ENCODE measurements at regions not wholly inside any gene's neighbourhood (a gene's known extent, or its start where the extent isn't known, plus 50 kb on each side); places are given as distances from the start of the nearest gene placed in this dataset.

DNA sequence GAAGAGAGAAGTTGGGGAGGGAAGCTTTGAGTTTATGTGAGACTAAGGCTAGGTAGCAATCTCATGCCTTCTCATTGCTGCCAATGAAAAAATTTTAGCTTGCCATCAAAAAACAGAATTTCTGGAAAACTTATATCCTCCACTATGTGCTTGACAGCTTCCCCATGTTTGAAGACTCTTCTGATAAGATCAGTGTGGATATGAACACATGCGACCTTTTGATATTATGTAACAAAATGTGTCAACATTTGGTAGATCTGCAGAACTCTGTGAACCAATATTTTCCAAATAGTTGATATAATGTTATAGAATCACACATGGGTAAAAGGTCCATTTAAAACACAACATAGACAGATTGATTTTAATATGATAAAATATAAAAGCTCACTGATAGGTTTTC is 380.9 kb upstream of the PROK2 start:
- intact Hi-C loops (cut with DNase I; ENCODE audit: low total_unique reads): no loop called here
- H3K9me3 ChIP-seq: no peaks in the 10 kb centered on the region
- TF ChIP-seq, protein P1, sequence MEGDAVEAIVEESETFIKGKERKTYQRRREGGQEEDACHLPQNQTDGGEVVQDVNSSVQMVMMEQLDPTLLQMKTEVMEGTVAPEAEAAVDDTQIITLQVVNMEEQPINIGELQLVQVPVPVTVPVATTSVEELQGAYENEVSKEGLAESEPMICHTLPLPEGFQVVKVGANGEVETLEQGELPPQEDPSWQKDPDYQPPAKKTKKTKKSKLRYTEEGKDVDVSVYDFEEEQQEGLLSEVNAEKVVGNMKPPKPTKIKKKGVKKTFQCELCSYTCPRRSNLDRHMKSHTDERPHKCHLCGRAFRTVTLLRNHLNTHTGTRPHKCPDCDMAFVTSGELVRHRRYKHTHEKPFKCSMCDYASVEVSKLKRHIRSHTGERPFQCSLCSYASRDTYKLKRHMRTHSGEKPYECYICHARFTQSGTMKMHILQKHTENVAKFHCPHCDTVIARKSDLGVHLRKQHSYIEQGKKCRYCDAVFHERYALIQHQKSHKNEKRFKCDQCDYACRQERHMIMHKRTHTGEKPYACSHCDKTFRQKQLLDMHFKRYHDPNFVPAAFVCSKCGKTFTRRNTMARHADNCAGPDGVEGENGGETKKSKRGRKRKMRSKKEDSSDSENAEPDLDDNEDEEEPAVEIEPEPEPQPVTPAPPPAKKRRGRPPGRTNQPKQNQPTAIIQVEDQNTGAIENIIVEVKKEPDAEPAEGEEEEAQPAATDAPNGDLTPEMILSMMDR (IDR thresholded peaks at IDR 0.05): no peak
- TF ChIP-seq POLR2A (IDR thresholded peaks at IDR 0.05): no peak
- H3K27ac ChIP-seq: no peak overlapping the region
- peaks cover 0 to under 1% of the 10 kb centered on the region in 2 donors for H3K4me1 ChIP-seq
- no peaks in the 10 kb centered on the region for H3K27me3 ChIP-seq
- no peaks in the 10 kb centered on the region for H3K36me3 ChIP-seq
- H3K4me3 ChIP-seq: no peak overlapping the region
- no peak for DNase-seq

DNA sequence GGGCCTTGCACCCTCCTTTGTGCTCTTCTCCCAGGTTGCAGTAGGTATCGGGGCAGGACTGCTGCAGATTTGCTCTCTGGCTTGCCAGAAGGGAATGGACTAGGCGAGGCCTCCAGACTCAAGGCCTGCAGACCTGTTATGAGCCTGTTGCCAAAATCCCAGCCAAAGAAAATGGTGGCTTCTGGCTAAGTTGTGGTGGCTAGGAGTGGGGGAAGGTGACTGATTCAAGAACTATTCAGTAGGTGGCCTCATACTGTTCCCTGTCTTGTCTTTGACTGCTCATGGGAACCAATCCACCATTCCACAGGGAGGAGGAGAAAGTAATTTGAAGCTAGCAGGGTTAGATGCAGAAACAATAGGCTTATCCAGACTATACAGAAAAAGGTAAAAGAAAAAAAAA is 380.4 kb upstream of the PROK2 start:
- TF ChIP-seq POLR2A (IDR thresholded peaks at IDR 0.05): no peak
- TF ChIP-seq, protein P1 (IDR thresholded peaks at IDR 0.05): no peak
- H3K36me3 ChIP-seq: no peaks in the 10 kb centered on the region
- H3K4me1 ChIP-seq: no peaks in the 10 kb centered on the region
- DNase-seq: no peak
- H3K4me3 ChIP-seq: no peak overlapping the region
- H3K27ac ChIP-seq: no peak overlapping the region
- intact Hi-C loops (cut with DNase I; ENCODE audit: low total_unique reads): no loop called here
- H3K27me3 ChIP-seq: no peaks in the 10 kb centered on the region
- no peaks in the 10 kb centered on the region for H3K9me3 ChIP-seq

DNA sequence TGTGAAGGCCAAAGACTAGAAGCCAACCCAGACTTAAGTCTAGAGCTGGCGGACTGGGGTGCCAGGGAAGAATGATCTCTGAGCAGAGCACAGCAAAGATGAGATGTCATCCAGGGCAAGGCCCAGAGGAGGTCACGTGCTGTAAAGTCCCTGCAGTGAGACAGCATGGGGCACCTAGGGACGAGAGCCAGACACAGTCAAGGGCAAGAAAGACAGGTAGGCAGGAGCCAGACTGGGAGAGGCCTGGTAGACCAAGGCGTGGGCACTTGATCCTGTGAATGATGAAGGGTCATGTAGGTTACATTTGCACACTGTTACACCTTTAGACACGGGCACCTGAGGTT is 379.7 kb upstream of the PROK2 start:
- Histone ChIP-seq H3K4me1 (no peaks in the 10 kb centered on the region), H3K27me3 (no peaks in the 10 kb centered on the region), H3K36me3 (no peaks in the 10 kb centered on the region), H3K9me3 (no peaks in the 10 kb centered on the region), H3K27ac (no peak overlapping the region), H3K4me3 (no peak overlapping the region)
- intact Hi-C loops (cut with DNase I; ENCODE audit: low total_unique reads): no loop called here
- no peak for TF ChIP-seq POLR2A (IDR thresholded peaks at IDR 0.05)
- TF ChIP-seq, protein P1 (IDR thresholded peaks at IDR 0.05): no peak
- DNase-seq: no peak

DNA sequence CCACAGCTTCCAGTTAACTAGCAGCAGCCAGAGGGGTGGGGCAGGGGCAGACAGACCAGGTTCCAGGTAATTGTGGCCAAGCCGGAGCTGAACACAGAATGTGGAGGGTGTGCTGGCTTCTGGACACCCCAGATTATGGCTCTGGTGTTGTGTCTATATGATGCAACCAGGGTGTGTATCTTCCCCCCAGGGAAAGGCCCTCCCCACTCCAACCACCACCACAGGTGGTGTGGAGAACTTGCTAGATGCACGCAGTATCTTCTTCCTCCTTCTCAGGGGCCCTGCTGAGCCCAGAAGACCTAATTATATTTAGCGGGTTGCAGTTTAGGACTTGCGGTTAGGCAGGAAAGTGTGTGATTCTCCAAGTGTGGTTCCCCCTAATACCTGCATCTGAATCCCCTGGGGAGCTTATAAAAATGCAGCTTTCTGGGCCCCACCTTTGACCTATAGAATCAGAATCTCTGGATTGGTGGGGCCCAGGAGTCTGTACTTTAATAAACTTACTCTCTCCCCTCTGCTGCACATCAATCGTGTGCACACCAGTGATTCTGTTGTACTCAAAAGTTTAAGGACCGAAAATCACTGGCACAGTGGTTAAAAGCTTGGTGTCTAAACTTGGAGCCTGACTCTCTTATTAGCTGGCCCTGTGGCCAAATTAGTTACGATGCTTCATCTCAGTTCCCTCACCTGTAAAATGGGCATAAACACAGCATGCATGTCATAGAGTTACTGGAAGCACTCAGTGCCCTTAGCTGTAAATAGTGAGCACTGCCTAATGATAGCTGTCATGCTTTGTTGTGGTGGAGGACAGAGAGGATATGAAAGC is 379.1 kb upstream of the PROK2 start:
- Histone ChIP-seq H3K4me1 (no peaks in the 10 kb centered on the region), H3K36me3 (no peaks in the 10 kb centered on the region), H3K27ac (no peak overlapping the region), H3K9me3 (no peaks in the 10 kb centered on the region), H3K27me3 (no peaks in the 10 kb centered on the region), H3K4me3 (no peak overlapping the region)
- TF ChIP-seq, protein P1 (IDR thresholded peaks at IDR 0.05): no peak
- TF ChIP-seq POLR2A (IDR thresholded peaks at IDR 0.05): no peak
- intact Hi-C loops (cut with DNase I; ENCODE audit: low total_unique reads): no loop called here
- DNase-seq: no peak

DNA sequence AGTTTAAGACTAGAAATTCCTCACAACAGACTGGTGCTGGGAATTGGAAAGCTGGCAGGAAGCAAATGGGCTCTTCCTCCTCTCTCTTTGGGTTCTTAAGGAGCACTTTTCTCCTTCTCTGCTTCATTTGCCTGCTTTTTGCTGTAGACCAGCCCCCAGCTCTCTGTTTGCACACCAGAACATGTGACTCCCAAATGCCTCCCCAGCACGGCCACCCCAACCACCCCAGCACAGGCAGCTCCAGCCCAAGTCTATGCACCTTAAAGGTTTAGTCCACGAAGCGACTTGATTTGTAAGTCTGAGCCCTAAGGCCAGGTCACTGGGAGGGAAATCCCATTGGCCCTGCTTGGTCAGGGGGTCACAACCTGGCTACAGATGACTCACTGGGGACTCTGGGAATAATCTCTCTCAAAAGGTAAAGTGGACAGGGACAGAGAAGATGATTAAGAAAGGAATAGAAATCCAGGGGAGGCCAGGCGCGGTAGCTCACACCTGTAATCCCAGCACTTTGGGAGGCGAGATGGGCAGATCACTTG is 377.8 kb upstream of the PROK2 start:
- H3K36me3 ChIP-seq: no peaks in the 10 kb centered on the region
- no peak overlapping the region for H3K4me3 ChIP-seq
- no peak for DNase-seq
- H3K27me3 ChIP-seq: no peaks in the 10 kb centered on the region
- H3K4me1 ChIP-seq: no peaks in the 10 kb centered on the region
- no peak for TF ChIP-seq POLR2A (IDR thresholded peaks at IDR 0.05)
- TF ChIP-seq, protein P1 (IDR thresholded peaks at IDR 0.05): no peak
- no peaks in the 10 kb centered on the region for H3K9me3 ChIP-seq
- intact Hi-C loops (cut with DNase I; ENCODE audit: low total_unique reads): no loop called here
- H3K27ac ChIP-seq: peak overlapping the region in 1 of 2 donors; percentile 45
